MM.1S (cell line): ENCODE measurements at regions not wholly inside any gene's neighbourhood (a gene's known extent, or its start where the extent isn't known, plus 50 kb on each side); places are given as distances from the start of the nearest gene placed in this dataset.

Experiments used
- CTCF ChIP-seq: fragments of 300-600 bp; sonication (generic); IDR thresholded peaks from 2 replicates; pipeline ENCODE4 v1.5.1; 2016; ENCODE audit warnings: antibody characterized with exemption, low read length, mixed read lengths
- EZH2 ChIP-seq: fragments of 300-600 bp; sonication (generic); optimal IDR thresholded peaks from 2 replicates; pipeline ENCODE3; 2017; ENCODE audit warnings: low read depth, mild to moderate bottlenecking, antibody characterized with exemption, low read length, mixed read lengths
- EZH2phosphoT487 ChIP-seq: fragments of 300-600 bp; sonication (generic); IDR thresholded peaks from 2 replicates; pipeline ENCODE4 v1.6.1; 2018; ENCODE audit warnings: antibody characterized with exemption, low read length

- TF ChIP-seq CTCF (no peak), EZH2 (no peak), EZH2phosphoT487 (no peak)
Measured at GRCh38 chr10:107341281-107341680, 176.8 kb upstream of the SORCS1 start.
